ENCODE measurements at regions not wholly inside any gene's neighbourhood (a gene's known extent, or its start where the extent isn't known, plus 50 kb on each side); places are given as distances from the start of the nearest gene placed in this dataset.
A peak's percentile ranks its signal among the peaks of the same experiment; 100 is the strongest.
"Not testable (repeated sequence)": the region's sequence is repeated elsewhere in the genome, so short reads cannot be mapped to it uniquely, and the experiment has no call there.

DNA sequence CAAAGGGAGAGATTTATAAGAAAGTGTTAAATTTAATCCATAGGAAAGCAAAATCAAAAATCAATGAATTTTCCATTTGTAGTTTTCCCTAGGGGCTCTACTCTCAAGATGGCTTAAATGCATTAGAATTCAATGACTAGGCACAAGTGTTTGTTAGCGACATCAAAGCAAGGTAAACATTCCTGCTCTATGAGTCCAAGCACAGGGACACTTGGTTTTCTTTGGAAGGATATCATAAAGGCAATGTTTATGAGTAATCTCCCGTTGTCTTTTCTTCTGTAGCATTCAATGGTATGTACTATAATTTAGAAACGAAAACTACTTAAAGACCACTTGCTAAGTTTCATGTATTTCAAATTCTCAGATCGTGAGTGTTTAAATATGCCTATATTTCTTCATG is 54.8 kb upstream of the ZNF717 start:
- DNase-seq (ENCODE audit: low read depth) = peak; percentile 28

DNA sequence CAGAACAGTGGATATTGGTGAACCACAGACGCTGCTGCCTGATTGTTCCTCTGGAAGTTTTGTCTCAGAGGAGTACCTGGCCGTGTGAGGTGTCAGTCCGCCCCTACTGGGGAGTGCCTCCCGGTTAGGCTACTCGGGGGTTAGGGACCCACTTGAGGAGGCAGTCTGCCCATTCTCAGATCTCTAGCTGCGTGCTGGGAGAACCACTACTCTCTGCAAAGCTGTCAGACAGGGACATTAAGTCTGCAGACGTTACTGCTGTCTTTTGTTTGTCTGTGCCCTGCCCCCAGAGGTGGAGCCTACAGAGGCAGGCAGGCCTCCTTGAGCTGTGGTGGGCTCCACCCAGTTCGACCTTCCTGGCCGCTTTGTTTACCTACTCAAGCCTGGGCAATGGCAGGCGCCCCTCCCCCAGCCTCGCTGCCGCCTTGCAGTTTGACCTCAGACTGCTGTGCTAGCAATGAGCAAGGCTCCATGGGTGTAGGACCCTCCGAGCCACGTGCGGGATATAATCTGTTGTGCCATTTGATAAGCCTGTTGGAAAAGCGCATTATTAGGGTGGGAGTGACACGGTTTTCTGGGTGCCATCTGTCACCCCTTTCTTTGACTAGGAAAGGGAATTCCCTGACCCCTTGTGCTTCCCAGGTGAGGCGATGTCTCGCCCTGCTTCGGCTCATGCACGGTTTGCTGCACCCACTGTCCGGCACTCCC is 65.1 kb upstream of the ZNF717 start:
- DNase-seq (ENCODE audit: low read depth) = not testable (repeated sequence)

DNA sequence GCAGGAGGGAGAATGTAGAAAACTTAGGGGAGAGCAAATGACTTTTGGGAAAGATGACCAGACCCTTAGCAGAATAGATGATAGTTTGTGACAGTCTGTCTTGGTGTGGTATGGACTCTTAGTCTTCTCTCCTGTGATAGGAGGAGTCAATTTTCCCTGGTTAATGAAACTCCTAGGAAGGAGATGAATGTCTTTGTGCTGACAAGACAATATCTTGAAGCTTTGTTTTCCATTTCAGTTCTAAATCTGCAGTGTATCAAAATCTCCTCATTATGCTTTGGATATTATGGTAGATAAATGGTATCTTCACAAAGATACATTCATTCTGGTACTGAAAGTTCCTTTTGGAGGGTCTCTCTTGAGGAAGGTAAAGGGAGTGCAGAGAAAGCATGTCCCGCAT is 77.8 kb upstream of the ZNF717 start:
- DNase-seq (ENCODE audit: low read depth) = no peak

DNA sequence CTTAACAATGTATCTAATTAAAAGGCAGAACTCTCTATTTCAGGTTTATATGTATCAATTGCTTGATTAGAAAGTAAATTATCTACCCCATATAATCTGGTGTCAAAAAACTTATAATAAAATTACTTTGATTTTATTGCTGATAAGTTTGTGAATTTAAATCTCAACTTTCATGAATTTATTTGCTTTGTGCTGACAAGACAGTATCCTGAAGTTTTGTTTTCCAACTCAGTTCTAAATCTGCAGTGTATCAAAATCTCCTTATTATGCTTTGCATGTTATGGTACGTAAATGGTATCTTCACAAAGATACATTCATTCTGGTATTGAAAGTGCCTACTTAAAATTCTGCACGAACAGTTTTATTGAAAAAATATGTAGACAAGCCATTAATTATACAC is 78.5 kb upstream of the ZNF717 start:
- no peak for DNase-seq (ENCODE audit: low read depth)

DNA sequence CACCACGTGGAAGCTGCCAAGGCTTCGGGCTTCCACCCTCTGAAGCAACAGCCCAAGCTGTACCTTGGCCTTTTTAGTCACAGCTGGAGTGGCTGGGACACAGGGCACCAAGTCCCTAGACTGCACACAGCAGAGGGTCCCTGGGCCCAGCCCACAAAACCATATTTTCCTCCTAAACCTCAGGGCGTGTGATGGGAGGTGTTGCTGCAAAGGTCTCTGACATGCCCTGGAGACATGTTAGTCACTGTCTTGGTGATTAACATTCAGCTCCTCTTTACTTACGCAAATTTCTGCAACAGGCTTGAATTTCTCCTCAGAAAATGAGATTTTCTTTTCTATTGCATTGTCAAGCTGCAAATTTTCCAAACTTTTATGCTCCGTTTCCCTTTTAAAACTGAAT is 98.4 kb upstream of the ZNF717 start:
- DNase-seq (ENCODE audit: low read depth) = not testable (repeated sequence)

DNA sequence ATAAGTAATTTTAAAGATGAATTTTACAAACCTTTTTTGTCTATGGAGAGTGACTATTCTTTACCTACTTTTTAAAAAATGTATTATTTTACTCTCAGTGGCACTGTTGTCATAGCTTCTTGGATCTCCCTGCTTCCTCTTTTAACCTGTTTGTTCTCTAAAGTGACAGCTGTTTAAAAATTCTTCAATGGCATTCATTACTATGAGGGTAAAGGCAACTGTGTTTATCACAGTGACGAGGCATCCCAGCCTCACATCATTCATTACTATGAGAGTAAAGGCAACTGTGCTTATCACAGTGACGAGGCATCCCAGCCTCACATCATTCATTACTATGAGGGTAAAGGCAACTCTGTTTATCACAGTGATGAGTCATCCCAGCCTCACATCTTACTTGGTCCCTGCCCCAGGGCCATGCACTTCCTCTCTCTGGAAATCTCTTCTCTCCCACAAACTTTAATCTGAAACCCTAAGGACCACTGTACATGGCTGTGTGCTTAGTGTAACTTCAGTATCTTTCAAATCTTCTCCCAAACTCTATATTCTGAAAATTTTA is 101.7 kb upstream of the ZNF717 start:
- DNase-seq (ENCODE audit: low read depth) = peak; percentile 3

DNA sequence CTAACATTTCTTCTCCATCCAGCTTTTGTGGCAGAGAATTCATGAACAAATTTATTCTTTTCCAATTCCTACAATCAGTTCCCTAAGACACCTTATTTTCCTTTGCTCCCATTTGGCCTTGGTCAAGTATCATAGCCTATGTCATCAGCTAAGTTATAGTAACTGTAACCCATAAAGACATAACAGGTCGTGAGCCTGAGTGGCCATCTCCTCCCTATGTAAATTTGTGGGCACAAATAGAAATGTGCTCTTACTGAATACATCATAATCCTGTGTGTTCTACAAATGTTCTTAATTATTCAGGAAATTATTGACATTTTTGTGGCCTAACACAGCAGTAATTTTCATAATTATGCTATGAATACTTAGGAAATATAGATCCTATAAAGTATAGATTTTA is 108.9 kb upstream of the ZNF717 start:
- DNase-seq (ENCODE audit: low read depth) = no peak

DNA sequence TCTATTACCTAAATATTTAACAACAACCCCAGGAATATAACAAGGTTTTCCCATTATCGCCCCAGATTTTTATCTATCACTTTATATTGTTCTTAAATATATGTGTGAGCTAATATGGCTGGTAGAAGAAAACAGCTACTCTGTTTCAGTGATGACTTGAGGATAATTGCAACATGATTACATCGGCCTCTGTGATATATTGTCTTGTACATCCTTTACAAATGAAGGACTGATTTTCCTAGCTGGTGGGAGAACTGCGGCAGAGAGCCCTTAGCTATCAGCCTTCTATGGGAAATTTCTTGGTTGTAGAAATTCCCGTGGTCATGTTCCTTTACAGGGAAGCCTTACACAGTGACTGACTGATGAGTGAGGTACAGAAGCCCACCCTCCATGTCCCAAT is 110.9 kb upstream of the ZNF717 start:
- DNase-seq (ENCODE audit: low read depth) = no peak

DNA sequence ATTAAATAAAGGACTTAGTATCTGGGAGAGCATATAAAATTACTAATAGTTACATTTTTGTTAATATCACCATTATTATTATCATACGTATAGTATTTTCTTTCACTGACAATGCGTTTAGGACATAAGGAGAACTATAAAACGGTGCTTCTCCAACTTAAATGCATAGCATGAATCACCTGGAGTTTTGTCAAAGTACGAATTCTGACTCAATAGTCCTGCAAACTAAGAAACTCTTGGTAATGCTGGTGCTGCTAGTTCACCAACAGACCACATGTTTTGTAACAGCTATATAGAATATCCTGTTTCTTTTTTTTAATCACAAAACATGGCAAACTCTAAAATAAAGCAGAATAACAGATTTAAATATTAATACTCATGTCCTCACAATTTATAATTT is 116.1 kb upstream of the ZNF717 start:
- not testable (repeated sequence) for DNase-seq (ENCODE audit: low read depth)

DNA sequence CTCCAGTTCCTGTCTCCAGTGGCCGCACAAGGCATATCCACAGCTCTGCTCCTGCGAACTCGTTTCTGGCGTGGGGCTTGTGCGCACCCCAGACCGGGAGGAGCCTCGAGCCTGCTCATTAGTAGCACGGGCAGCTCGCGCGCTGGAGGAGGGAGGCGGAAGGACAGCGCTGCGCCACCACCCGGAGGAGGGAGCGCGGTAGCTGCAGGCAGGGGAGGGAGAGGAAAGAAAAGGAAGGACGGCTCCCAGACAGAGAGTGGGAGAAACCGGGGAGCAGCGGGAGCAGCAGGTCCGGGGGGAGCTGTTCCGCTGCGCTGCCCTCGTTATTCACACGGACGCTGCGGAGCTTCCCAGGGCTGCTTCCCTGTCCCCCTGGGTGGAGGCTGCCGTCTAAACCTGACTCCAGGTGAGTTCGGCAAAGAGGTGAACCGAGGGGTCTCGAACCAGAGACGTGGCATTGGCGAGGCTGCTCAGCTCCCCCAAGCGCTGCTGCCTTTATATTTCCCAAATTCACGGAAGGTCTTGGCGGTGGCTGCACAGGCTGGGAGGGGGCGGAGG is 121.3 kb upstream of the ZNF717 start:
- DNase-seq (ENCODE audit: low read depth) = no peak

DNA sequence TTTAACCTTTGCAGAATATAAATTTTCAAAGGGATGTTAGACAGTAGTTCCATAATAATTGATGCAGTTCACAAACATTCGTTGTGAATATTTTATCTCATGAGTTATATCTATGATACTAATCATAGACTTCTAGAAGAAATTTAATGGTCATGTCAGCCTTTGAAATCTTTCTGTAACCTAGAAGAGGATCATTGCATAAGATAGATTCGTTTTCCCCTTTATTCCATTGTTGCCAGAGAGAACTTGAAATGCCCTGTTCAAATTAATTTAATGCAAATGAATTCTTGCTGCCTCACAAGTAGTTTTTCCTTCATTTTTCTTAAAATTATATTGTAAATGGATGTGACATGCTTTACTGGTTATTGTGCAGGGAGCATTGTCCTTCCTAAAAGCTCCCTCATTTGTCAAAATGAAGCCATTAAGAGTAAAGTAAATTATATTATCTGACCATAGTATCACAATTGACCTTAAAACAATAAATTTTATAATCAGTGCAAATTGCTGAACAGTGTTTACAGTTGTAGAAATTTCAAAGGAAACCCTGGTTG is 128.5 kb upstream of the ZNF717 start:
- no peak for DNase-seq (ENCODE audit: low read depth)

DNA sequence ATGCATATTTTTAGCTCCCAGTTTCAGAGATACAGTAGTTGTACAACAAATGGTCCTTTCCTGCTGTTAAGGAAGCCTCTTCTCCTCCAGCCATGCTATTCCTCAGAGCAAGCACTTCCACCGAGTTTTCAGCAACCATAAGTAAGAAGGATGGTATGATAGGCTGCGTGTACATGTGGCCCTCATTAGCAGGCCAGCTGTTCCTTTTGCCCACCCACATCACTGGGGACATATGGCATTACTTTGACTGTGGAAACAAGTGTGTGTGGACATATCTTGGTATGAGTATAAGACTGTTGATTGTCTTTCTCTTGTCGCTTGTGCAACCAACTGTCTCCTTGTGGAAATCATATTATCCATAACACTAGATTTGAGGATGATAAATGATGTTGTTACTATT is 129.4 kb upstream of the ZNF717 start:
- DNase-seq (ENCODE audit: low read depth) = not testable (repeated sequence)

DNA sequence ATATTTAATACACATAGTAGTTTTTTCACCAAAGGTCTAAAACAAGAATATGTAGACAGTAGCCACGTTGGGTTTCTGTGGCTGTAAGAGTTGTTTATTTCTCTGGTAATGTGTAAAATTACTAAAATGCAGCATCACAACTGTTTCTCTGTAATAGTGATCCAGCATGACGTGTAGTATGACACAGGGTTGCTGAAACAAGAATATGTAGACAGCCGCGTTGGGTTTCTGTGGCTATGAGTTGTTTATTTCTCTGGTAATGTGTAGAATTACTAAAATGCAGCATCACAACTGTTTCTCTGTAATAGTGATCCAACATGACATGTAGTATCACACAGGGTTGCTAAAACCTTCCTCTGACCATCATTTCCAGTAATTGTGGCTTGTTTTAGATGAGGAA is 153.6 kb upstream of the ZNF717 start:
- DNase-seq (ENCODE audit: low read depth) = peak; percentile 52

DNA sequence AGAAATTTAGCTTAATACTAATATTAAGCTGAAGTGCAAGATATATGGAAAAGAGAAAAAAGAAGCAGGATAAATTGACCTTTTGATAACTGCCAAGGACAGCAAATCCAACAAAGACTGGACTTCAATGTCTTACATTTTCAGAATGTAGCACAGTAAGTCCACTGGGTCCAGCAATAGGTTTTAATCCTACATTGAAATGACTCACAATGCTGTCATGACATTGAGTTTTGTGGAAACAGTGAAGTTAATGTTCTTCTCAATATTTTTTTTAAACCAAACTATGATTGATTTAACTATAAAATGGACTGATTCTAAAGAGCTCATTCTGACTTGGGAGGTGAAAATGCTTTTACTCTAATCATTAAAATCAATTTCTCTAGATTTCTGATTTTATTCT is 166.6 kb upstream of the ZNF717 start:
- DNase-seq (ENCODE audit: low read depth) = peak; percentile 45

DNA sequence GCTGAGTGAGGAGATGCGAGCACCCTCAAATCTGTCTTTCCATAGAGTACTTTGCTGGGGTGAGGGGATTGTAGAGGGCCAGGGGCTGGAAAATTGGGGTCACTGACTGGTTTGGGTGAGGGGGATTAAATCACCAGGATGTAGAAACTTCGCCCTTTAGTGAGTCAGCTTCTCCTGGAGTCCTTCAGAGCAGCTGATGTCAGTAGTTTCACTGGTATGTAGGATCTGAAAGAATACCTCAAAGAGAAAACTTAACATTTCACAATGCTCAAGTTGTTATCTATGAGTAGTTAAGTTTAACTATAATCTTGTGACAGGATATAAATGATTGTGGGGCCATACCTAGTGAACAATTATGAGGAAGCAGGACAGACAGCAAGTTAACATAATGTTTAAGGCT is 174.7 kb upstream of the ZNF717 start:
- not testable (repeated sequence) for DNase-seq (ENCODE audit: low read depth)

DNA sequence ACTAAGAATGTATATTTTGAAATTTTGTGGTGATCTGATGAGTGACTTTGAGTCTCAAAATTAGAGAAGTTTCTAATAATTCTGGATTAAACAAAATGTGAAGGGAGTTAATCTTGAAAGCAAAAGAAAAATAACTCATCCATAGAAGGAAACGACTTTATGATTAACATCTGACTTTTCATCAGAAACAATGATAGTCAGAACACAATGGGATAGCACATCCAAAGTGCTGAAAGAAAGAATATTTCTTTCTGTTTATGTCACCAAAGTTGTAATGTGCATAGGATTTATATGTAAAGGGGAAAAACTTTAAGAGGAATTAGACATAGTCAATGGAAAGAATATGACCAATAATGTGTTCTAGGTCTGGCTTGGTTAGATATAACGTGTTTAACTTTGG is 176.7 kb upstream of the ZNF717 start:
- DNase-seq (ENCODE audit: low read depth) = not testable (repeated sequence)

DNA sequence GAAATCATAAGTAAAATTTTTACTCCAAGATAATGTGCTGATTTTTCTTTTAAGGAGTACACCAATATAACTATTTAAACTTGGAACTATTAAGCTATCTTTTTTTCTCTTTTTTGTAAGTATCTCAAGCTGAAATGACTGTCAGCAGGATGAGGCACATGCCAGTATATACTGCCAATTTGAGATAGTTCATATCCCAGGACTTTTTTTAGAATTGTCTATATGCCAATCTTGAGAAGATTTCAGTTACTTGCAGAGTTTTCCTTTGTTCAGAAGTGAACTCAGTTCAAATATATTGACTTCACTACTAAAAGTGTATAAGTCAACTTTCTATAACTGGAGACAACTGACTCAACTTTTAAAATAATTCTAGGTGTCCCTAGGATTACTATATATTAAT is 181.7 kb upstream of the ZNF717 start:
- DNase-seq (ENCODE audit: low read depth) = no peak

DNA sequence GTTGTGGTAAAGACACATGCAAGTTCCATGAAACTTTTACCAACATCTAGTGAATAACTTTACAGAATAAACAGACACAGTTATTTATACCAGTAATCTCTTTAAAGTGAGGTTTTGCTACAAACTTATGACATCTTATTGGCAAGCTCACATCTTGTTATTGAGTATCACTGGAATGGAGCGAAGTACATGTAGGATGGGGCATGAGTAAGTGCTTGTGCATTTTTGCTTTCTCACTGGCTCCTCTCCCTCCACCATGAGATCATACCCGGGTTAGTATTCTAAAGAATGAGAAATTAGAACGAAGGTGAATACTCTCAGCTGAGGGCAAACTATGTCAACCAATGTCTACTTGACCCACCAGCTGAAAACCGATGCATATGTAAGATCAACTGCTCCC is 193.3 kb upstream of the ZNF717 start:
- DNase-seq (ENCODE audit: low read depth) = no peak

DNA sequence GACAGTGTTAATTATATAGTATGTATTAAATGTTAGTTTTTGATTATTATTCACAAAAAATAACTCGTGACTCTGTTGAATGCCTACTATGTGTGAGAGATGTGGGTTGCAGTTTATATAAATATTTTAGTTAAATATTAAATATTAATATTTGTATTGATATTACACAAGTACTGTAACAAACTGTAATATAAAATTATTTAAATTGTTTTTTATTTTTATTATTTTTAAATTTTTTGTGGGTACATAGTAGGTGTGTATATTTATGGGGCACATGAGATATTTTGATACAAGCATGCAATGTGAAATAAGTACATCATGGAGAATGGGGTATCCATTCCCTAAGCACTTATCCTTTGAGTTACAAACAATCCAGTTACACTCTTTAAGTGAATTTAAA is 196.1 kb upstream of the ZNF717 start:
- DNase-seq (ENCODE audit: low read depth) = no peak

DNA sequence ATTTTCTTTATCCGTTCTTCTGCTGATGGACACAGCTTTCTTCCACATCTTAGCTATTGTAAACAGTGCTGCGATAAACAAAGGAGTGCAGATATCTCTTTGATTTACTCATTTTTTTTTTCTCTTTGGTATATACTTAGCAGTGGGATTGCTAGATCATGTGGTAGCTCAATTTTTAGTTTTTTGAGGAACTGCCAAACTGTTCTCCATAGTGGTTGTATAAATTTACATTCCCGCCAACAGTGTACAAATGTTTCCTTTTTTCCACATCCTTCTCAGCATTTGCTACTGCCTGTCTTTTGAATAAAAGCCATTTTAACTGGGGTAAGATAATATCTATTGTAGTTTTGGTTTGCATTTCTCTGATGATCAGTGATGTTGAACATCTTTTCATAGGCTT is 196.8 kb upstream of the ZNF717 start:
- DNase-seq (ENCODE audit: low read depth) = no peak

DNA sequence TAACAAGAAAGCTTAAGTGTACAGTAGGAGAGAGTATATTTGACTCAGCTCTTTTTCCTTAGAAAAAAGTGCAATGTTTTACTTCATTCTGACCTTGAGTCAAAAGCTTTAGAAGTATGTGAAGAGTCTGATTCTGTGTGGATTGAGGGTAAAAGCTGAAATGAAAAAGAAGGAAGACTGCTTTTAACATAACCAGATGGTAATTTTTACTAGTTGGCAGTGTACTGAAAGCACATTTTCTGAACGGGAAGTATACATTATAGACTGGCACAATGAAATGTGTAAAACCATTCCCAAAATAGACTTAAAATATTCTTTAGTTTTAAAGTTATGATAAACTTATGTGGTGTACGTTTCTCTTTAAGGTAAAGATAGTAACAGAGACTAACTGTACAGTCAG is 197.8 kb upstream of the ZNF717 start:
- DNase-seq (ENCODE audit: low read depth) = no peak

DNA sequence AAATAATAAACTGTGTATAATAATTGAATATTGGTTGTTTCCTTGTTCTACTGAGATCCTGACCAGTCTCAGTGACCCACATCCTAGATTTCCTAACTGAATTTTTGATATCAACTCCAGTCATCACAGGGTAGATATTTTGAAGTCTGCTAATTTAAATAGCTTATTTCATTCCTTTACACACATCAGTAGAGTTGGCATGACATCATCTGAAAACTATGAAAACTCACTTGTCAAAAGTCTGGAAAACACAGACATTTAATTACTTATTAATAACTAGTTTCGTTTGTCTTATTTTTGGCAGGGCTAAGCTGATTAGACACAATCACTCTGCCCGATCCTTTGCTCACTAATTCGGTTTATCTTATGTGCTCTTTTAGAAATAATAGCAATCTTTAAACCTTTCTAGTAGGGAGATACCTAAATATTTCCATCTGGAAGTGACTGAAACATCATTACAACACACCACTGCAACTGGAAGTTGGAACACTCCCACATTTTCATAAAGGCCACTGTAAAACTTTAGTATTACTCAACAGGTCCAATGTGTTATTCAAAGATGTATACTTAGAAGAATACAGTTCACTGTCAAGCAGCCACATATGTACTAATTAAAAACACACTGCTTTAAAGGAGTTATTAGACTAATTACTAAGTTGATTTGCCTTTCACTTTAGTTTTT is 198.4 kb upstream of the ZNF717 start:
- no peak for DNase-seq (ENCODE audit: low read depth)

DNA sequence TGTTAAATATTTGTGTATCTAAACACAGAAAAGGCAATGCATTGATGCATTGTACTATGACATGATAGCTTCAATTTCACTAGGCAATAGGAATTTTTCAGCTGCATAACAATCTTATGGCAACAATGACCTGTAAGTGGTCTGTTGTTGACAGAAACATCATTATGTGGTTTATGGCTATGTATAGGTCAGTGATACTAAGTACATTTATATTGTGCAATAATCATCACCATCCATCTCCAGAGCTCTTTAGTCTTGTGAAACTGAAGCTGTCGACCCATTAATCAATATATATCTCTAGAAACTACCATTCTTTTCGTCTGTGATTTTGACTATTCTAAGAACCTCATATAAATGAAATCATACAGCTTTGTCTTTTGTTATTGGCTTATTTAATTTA is 200.1 kb upstream of the ZNF717 start:
- no peak for DNase-seq (ENCODE audit: low read depth)

Measured in LHCN-M2 (cell line).